ENCODE measurements at regions not wholly inside any gene's neighbourhood (a gene's known extent, or its start where the extent isn't known, plus 50 kb on each side); places are given as distances from the start of the nearest gene placed in this dataset.

DNA sequence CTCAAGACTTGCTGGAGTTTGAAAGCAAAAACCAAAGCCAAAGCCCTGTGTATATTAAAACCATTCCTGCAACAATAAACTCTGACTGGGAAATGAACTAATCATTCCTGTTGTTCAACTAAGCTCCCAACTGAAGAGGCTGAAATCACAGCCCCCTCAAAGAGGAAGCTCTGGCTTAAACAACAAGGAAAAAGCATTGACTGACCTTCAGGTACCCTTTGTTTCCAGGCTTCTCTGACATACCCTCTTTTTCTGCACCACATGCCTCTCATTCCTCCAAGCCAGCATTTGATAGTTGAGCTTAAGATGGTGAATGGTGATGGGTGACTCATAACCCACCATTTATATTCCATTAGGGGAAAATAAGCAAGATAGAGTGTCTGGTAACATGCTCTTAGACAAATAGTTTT lies 470.9 kb upstream of the SOX9 start:
- DNase-seq (ENCODE audit: low spot score): no peak
- intact Hi-C loops (cut with DNase I): no loop called here

DNA sequence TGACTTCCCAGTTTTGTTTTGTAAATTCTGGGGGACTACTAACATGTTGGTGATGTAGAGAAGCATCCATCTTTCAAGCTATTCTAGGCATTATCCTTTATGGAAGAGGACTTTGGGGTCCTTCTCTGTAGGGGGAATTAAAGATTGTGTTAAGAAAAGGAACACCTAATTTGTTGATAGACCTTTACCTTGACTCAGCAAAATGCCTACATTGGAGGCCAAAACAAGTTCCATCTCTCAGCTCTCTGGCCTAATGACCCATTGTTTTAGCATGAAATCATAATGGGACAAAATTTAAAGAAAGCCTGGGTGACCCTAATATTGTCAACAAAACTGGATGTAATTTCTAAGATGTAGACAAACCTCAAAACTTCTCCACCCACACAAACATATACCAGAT lies 465.3 kb upstream of the SOX9 start:
- intact Hi-C loops (cut with DNase I): loop anchor here in 1 of 2 donors (2.0 kb wide), 1 partner anchor 63 kb away; no protein-coding TSS in a partner anchor
- DNase-seq (ENCODE audit: low spot score): no peak

DNA sequence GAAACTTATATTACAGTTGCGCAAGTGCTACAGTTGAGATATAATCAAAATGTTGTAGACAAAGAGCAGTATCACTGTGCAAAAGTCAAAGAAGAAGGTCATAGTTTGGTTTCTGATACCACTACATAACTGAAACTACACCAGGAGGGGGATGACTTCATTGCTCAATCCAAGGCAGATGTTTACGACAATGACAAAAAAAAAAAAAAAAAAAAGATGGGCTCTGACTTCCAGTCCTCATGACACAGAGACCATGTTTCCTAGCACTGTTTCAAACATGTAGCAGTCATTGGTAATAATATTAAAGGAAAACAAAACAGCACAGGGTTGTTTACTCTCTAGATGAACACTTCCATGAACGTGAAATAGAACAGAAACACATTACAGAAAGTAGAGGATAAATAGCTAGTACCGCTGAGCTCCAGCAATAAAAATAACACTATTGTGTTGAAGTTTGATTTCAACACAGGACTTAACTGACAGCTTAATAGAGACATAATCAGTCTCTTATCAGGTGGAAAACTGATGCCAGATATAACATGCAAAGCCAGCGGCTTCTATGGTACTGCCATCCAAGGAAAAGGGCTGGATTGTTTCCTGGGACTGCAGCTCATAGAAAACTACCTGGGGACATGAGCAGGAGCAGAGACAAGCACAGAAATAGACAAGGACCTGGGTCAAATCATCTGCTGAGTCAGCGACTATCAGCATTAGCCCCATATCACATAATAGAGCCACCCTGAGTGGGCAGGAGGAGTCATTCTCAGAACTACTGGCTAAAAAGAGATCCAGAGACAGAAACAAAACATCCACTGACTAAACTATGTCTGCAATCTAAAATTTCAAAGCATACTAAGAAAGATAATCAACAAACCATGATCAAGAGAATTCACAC lies 463.6 kb upstream of the SOX9 start:
- no peak for DNase-seq (ENCODE audit: low spot score)
- intact Hi-C loops (cut with DNase I): no loop called here

DNA sequence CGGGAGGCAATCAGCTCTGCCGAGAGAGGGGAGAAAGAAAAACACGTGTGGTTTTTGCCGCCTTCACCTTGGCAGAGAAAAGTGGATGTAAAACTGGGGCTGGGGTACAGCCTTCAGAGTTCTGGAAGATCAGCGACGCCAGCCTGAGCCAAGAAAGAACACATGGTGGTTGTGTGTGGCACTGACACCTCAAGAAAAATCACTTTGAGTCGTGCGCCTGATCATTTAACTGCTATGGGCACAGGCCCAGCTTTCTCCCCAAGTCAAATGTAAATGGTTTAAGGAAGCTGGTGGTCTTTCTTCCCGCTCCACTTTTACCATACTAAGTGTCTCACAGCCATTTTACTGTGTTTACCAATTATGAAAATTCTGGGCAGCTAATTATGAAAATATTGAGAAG lies 461.8 kb upstream of the SOX9 start:
- no peak for DNase-seq (ENCODE audit: low spot score)
- intact Hi-C loops (cut with DNase I): no loop called here

DNA sequence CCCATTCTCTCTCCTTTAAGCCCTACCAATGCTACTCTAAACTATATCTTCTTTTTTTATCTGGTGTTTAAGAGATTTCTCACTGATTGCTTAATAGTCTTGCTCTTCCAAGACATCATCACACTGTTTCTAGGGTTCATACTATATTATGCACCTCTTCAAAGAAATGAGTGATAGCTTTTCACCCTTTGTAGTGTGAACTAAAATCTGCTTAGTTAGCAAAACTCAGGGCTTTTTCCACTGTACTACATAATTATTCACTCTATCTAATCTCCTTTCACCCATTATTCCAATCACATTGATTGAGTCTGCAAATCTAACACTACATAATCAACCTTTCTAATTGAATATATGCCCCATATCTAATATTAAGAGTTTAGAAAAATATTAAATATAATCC lies 456.0 kb upstream of the SOX9 start:
- intact Hi-C loops (cut with DNase I): no loop called here
- DNase-seq (ENCODE audit: low spot score): no peak

DNA sequence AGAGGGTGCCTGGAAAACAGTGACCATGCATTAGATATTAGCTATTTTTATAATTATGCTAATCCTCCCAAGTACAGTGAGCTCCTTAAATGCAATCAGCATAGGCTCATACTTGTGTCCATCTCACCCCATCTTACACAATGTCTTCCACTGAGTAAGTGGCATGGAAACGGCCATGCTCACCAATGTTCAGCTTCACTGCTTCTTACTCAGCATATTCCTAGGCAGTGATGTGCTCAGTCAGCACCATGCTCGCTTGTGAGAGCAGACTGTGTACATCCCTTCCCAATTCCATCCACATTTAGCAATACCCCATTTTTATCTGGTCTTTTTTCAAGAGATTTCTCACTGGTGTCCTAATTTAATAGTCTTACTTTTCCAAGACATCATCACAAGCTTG lies 454.8 kb upstream of the SOX9 start:
- intact Hi-C loops (cut with DNase I): no loop called here
- no peak for DNase-seq (ENCODE audit: low spot score)

DNA sequence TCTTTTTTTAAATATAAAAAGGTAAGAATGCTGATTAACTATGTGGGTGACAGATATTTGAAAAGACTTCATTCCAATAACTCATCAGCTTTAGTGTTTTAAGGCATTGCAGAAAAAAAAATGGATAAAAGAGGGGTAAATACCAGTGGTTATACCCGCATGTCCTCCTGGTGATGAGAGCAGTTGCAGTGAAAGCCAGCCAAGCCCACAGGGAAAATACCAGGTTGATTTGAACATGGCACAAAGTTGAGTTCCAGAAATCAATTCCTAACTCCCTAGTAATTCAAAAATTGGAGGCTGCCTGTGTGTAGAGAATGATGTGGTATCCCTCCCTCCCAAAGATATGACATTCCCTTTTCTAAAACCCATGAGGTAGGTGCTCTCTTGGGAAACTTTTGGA lies 453.2 kb upstream of the SOX9 start:
- intact Hi-C loops (cut with DNase I): no loop called here
- DNase-seq (ENCODE audit: low spot score): no peak

DNA sequence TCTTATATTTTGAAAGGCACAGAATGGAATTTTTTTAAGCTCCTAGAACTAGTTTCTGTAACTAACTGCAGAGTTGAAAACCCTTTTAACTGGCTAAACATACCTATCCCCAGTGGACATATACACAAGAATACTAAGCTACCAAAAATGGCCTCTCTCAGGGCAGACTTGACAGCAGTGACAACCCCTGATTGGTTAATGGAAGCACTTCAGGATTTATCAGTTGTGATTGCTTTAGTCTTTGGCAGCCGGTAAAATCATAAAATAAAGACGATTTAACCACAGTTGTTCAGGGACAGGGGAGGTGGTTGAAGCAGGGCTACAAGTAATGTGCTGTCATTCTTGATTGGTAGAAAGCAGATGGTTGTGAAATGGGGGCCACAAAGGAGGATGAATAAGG lies 452.0 kb upstream of the SOX9 start:
- no peak for DNase-seq (ENCODE audit: low spot score)
- intact Hi-C loops (cut with DNase I): no loop called here

DNA sequence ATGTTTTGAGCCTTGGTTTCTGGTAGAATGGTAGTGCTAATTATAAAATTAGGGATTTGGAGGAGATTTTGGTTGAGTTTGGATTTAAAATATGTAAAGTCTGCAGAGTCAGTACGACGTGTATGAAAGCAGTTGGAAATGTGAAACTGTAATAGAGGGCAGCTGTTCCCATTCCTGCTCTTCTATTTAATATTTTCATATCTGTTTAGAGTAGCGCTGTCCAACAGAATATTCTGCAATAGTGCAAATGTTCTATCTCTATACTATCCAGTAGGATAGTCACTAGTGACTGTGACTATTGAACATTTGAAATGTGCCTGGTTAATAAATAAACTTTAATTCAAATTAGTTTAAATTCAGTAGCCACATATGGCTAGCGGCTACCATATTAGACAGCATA lies 443.4 kb upstream of the SOX9 start:
- intact Hi-C loops (cut with DNase I): no loop called here
- DNase-seq (ENCODE audit: low spot score): no peak

DNA sequence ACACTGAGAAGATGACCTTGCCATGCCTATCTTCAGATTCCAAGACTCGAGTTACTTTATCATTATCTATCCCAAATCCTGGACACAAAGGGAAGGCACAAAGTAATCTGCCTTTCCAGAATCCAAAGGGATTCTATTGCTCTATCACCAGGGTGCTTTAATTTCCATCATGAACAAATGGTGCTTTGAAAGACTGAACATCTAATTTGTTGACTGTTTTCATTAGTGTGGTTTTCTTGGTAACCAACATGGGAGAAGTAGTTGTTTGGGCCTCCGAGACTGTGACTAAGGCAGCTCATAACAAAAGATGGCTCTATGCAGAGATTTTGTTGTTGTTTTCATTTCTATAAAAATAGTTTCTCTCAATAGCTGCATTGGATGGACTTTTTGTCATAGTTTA lies 441.0 kb upstream of the SOX9 start:
- no peak for DNase-seq (ENCODE audit: low spot score)
- intact Hi-C loops (cut with DNase I): no loop called here

DNA sequence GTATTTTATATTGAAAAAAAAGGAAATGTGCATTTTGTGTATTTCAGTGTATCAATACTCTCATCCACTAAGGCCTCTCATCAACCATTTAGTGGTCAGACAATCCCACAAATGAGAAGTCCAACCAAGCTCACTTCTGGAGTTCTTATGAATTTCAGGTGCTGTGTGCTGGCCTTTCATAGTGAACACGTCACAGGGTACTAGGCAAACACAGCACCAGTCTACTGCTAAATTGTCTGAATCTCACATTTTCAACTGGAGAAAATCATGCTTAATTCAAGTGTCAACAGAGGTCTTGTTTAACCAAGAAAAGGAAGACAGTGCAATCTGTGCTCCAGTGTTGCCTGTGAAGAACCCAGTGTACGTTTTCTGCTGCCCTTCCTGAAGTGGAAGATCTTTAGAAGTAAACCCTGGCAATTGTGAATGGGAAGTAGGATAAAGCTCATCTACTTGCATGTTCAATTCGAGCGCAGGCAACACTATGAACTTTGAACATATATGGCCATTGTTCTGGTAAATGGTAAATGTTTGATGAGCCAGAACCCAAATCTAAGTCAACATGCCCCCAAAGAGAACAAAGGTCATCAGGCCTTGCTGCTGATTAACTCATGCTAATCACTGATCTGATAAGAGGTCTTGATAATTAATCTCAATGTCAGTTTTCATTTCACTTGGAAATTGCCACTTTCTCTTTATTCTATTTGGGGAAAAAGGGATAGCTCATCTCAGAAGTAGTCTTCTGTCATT lies 439.2 kb upstream of the SOX9 start:
- DNase-seq (ENCODE audit: low spot score): no peak
- intact Hi-C loops (cut with DNase I): no loop called here

DNA sequence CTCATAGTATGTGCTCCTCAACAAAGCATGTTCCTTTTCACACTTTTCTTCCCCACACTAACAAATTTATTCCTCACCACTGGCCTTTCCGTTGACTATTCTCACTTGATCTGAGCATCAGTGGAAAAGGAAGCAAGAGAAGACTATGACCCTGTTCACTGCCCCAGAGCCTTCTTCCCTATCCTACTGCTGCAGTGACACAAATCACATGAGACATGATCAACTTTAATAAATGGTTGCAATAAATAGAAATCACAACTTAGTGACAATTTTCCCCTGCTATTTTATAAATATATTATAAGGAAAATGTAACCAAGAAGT lies 438.7 kb upstream of the SOX9 start:
- DNase-seq (ENCODE audit: low spot score): no peak
- intact Hi-C loops (cut with DNase I): no loop called here

DNA sequence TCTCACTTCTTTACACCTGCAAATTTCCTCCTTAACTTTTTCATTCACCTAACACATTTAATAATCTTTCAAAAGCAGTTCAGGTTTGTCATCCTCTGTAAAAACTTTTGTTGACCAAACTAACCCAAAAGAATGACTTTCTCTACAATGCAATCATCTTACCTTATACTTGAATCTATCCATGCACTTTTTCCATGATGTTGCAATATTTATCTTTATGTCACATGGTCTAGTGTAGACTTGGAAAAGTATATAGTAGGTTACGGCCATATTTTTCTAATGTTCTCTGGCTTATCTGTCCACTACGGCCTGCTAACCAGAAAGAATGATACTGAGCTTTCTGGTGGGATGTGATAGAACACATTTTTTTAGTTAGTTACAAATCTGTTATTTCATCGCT lies 431.0 kb upstream of the SOX9 start:
- DNase-seq (ENCODE audit: low spot score): no peak
- intact Hi-C loops (cut with DNase I): no loop called here

DNA sequence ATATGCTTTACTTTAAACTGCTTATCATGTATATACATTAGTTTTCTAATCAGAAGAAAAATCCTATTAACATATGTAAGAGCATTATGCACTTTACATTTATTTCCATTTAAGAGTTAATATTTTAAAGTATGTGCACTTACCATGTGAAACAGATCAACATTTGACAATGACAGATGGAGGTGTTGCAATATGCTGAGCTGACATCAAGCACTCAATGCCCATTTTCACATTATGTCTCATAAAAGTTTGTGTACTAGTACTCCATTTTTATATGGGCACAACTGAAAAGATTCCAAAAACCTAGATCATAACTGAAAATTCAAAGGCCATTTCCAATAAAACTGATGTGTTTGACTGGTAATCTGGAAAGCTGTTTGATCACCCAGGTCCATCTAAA lies 420.9 kb upstream of the SOX9 start:
- DNase-seq (ENCODE audit: low spot score): no peak
- intact Hi-C loops (cut with DNase I): no loop called here

DNA sequence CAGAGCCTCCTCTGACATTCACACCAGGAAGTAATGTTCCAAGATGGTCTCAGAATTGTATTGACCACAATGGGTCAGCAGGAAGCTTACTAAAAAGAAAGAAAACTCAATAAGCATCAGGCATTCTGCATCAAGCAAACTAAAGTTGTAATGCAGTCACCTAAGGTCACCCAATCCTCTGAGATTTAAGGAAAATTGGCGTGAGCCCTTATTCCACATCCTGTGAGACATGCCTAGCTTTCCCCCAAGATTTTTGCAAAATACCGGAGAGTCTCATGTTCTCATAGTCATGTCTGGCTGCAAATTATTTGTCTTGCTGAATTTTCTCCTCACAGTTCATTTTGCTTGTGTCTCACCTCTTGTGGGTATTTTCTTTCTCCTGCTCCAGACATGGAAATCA lies 417.1 kb upstream of the SOX9 start:
- intact Hi-C loops (cut with DNase I): no loop called here
- DNase-seq (ENCODE audit: low spot score): no peak

DNA sequence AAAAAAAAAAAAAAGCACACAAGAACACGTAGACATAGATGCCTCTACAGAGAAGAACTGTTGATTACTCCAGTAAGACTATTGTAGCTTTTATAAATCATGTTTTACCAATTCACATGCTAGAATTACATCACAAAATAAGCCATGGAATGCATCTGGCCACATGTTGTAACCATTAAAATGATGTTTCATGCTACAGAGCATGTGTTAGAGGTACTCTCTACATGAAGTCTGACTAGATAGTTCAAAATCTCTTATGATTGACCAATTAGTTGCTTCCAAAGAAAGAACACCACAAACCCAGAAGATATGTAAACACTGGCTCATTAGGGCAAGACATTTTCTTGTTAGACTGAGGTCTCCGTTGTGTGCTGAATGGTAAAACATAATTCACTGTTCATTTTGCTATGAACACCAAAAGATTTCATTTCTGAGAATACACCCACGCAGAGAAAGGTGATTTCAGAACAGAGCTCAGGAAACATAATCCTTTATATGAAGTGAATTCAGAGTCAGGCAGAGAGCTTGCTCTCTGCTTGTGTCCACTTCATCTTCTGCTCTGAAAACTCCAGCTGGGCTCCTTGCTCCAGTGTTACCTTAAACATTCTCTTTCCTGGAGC lies 411.4 kb upstream of the SOX9 start:
- no peak for DNase-seq (ENCODE audit: low spot score)
- intact Hi-C loops (cut with DNase I): no loop called here

DNA sequence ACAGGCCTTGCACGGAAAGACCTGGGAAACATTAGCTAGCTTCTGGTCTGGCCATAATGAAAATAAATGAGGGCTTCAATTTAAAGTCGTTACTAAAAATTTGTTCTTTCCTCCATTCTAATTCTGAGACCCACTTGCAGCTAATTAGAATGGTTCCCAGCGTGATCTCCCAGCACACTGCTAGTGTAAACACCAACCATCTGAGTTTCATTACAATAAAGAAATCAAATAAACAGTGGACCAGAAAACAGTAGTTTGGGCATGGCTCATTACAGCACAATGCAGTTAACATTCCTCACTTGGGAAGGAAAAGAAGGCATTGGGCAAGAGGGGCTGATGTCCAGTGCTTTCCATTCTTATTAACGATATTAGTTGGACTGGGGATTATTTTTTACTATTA lies 410.9 kb upstream of the SOX9 start:
- intact Hi-C loops (cut with DNase I): no loop called here
- DNase-seq (ENCODE audit: low spot score): no peak

DNA sequence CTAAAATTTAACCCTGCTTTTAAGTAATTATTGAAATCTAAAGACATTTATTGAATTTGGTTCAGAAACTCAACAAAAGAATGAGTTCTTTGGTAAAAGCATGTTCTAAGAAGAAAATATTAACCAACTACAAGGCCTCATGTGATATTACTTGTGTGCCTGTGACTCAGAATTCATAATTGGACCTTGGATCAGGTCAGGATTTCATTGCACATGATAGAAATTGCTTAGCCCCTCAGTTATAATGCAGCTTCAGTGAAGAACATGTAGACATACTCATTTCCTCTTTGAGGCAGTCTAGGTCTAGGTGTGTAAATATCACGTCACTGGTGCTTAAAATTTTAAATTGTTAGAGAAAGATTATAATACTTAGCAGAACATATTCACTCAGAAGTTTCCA lies 410.0 kb upstream of the SOX9 start:
- intact Hi-C loops (cut with DNase I): no loop called here

DNA sequence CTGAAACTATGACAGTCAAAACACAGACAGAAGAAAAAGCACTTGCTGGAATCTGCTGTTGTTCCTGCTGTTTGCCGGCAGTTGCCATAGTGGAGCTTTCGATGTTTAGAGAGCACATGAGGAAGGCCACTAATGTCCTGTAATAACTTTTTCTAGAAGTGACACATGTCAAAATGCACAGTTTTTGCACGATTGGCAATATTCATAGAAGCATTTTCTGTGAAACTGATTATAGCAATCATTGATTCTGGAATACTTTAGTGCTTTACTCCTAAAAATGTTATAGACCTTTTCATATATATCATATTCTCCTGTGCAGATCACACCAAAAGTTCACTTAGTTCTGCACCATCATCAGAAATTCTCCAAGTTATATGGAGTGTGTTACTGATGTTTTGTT lies 407.0 kb upstream of the SOX9 start:
- no peak for DNase-seq (ENCODE audit: low spot score)
- intact Hi-C loops (cut with DNase I): no loop called here

More for the DNA sequence above, 410.0 kb upstream of the SOX9 start:
- no peak for DNase-seq (ENCODE audit: low spot score)

DNA sequence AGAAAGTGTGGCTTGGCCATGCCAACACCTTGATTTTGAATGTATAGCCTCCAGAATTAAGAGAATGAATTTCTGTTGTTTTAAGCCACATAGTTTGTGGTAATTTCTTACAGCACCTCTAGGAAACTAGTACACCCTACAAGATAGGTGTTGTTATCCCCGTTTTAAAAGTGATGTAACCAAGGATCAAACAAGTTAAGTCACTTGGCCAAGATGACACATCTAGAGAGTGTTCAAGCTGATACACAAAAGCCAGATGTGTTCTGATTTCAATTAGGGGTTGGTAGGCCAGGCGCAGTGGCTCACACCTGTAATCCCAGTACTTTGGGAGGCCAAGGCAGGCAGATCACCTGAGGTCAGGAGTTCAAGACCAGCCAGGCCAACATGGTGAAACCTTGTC lies 396.5 kb upstream of the SOX9 start:
- DNase-seq (ENCODE audit: low spot score): no peak
- intact Hi-C loops (cut with DNase I): no loop called here

DNA sequence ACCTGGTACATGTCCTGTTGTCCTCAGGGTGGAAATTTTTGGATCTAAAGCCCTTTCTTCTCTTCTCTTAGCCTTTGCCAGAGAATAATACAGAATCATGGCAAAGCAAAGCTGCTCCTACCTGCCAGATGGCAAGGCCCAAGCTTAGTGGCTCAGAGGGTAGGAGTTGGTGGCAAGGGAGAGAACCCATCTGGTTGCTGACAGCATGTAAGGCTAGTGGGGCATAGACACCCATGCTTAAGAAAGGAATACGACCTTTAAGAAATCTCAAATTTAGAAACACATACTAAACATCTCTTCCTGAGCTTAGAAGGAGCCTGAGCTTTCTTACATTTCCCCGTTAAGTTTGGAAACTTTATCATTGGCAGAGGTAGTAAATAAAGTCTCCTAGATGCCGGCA lies 395.0 kb upstream of the SOX9 start:
- intact Hi-C loops (cut with DNase I): no loop called here

More for the DNA sequence above, 395.0 kb upstream of the SOX9 start:
- no peak for DNase-seq (ENCODE audit: low spot score)

All from posterior vena cava (tissue), 2 donors.